SW 1271 (cell line): ENCODE measurements at regions not wholly inside any gene's neighbourhood (a gene's known extent, or its start where the extent isn't known, plus 50 kb on each side); places are given as distances from the start of the nearest gene placed in this dataset.

Source experiments
- DNase-seq, 2 experiments: peaks; one replicate each; lab custom pipeline; 2025; lab: John Stamatoyannopoulos, UW

GRCh38 chr7:16978358-16979244, 96.8 kb upstream of the AGR3 start:
- no peak for DNase-seq

DNA sequence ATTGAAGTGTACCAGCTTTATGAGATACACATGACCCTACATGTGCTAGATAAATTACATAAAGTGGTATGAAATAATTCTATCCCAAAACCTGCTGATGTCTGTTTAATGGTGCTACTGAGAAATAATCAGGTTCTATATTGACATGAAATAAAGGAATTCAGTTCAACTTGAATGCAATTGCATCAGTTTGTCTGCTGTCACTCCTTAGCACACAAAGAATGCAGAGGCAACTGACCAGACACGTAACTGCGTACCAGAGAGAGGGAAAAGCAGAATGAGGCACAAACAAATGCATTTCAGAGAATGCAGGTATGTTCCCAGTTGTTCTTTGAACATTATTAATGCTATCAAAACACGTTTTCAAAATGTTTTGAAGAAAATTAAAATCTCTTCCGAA, 98.8 kb upstream of the AGR3 start:
- DNase-seq: no peak

DNA sequence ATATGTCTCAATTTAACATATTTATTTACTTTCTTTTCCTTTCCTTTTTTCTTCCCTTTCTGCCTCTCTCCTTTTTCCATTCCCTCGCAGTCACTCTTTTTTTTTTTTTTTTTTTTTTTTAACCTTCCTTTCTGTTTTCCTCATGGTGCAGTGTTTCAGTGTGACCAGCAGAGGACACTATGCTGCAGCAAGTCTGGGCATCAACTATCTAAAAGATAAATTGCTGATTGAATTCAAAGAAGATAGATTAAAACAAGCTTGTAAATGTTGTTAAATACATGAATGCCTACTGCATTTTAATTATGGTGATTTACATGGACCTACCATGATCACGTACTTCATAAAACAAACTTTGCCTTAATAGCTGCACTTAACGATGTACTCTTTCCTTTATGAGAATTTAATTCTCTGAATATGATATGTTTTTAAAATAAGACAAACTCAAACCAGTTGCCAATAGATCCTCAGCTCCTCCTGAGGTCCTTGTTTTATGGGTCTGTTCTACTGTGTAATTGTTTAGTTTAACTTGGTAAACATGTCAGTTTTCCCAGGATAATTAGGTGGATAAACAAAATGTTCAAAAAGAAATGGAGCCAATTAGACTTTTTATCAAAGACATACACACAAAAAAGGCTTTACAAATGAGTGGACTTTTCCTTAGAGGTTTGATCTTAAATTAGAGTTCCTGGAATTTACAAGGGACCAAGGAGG, 101.0 kb upstream of the AGR3 start:
- DNase-seq: peak; percentile 19 to 76

DNA sequence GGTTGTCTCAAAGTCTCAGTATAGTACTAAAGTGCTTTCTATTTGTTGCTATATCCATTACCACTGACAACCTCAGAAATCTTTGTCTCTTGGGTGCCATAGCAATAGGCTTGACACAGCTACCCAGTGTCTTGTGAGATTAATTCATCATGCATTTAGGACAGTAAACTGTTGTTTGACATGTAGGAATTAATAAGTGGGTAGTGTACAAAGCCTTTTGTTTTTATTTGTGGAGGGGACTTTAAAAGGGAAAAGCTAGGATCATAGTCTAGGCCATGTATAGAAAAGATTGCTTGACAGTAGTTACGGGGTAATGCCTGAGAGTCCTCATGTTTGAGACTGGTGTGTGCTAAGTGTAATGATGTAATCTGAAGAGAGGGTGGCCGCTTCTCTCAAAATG, 102.6 kb upstream of the AGR3 start:
- DNase-seq: no peak

GRCh38 chr7:16985621-16986020, 103.8 kb upstream of the AGR3 start:
- no peak for DNase-seq

DNA sequence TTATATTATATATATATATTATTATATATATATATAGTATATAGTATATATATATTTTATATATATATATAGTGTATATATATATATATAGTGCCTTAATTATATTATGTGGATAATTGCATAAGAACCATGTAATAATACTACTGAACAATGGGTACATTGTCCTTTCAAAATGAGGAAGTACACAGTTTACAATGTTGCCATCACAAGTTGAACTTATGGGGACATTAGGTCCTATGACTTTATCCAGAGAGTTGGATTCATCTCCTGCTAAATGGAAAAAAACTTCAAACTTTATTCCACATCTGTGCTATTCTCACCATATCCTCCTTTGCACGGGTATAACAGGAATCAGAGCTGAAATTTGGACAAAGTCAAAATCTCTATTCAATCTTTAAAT, 105.0 kb upstream of the AGR3 start:
- no peak for DNase-seq

GRCh38 chr7:16989811-16990413, 108.1 kb upstream of the AGR3 start:
- DNase-seq: peak in 1 of 2 experiments; percentile 55

DNA sequence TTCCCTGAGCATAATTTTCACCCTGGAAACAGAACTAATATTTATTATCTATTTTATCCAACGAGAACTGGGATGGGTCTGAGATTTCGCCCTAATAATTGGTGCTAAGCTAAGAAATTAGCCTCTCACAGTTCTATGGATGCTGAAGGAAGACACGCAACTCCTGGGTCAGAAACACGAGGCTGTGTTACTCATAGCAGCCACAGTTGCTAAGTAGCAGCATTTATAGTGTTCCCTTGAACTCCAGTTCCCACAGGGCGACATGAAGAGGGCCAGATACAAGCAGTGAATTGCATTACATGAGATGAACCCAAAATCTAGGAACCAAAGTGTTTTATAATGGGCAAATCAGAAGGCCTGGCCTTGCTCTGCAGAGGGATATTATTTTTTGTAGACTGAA, 109.8 kb upstream of the AGR3 start:
- DNase-seq: no peak

- no peak for DNase-seq
Measured at GRCh38 chr7:16993543-16993942, 111.8 kb upstream of the AGR3 start.

- no peak for DNase-seq
Measured at GRCh38 chr7:16998481-16999051, 116.8 kb upstream of the AGR3 start.

GRCh38 chr7:16999541-17000267, 117.9 kb upstream of the AGR3 start:
- DNase-seq: no peak

DNA sequence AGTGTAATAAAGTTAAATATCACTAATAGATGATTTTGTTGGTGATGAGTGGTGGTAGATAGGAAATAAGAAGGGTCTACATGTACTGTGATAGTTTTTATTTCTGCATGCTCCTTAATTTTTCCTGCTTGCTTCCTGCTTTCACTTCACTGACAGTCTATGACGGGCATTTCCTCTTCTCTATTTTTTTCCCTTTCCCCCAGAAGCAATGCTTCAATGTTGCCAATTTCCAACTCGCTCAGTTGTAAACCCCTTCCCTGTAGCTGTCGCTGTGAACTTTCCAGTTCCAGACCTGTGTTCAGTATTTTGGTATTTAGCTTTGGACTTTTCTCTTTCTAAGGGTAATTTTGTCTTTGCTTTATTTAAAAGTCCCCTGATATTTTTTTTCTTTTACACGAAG, 123.5 kb upstream of the AGR3 start:
- no peak for DNase-seq

DNA sequence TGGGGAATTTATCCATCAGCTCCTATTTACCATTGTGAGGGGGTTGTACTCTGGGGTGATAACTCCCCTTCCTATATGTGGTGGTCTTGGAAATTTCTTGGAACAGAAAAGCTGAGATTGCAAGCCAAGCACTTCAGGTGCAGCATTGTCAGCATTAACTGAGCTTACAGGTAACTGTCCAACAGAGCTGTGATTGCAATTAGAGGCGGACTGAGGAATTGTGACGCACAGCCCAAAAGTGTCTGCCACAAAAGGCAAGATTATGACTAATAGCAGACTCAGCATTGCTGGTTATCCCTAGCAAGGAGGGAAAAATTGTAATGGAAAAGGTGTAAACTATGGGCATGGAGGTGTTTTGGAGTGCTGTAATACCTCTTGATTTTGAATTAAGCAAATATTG, 126.1 kb upstream of the AGR3 start:
- no peak for DNase-seq

DNA sequence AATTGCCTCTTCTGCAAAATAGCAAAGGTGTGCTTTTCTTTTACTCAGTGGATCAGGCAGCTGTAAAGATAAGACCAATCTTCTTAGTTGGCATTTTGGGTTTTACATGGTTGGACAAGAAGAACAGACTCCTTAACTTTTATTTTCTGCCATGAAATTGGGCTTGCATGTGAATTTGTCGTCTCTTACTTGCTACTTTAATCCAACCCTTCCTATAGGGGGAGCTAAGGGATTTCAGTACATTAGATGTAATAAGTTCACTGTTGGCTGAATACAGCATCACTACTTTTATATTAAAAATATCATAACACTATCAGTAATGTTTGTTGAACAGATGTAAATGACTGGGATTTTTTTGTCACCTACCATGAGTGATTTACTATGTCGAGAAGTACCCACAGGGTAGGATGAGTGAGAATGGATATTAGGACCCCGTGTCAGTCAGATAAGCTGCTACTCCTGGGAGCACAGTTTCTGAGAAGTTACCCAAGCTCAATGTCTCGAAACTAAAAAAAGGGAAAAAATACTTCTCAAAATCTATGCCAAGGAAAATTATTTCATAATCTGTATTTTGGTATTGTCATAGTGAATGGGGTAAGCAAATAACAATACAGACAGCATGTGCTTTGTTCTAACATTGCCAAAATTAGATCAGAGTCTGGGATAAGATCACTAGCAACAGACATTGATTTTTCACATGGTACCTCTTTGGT, 127.4 kb upstream of the AGR3 start:
- peak in 1 of 2 experiments; percentile 34 for DNase-seq

- DNase-seq: no peak
Measured at GRCh38 chr7:17009933-17010332, 128.2 kb upstream of the AGR3 start.

- DNase-seq: no peak
Measured at GRCh38 chr7:17010637-17011300, 129.0 kb upstream of the AGR3 start.

- no peak for DNase-seq
Measured at GRCh38 chr7:17013204-17013603, 131.4 kb upstream of the AGR3 start.

GRCh38 chr7:17014686-17015085, 132.9 kb upstream of the AGR3 start:
- no peak for DNase-seq

- no peak for DNase-seq
Measured at GRCh38 chr7:17015598-17016031, 133.8 kb upstream of the AGR3 start.

- no peak for DNase-seq
Measured at GRCh38 chr7:17016402-17017010, 134.7 kb upstream of the AGR3 start.
